ENCODE measurements at regions not wholly inside any gene's neighbourhood (a gene's known extent, or its start where the extent isn't known, plus 50 kb on each side); places are given as distances from the start of the nearest gene placed in this dataset.

GRCh38 chr20:48066246-48066645, 281.0 kb upstream of the SULF2 start:
- peaks cover 5% of the 10 kb centered on the region; the same call in 1 of the 2 replicates for H3K9me3 ChIP-seq (ENCODE audit: insufficient read depth, low read length)
- DNase-seq (ENCODE audit: low read depth, low spot score), result no peak
- peaks cover 3% of the 10 kb centered on the region for H3K4me1 ChIP-seq (ENCODE audit: insufficient read depth, insufficient read length)
- no peaks in the 10 kb centered on the region for H3K36me3 ChIP-seq (ENCODE audit: insufficient read depth, insufficient read length, low read length)
- TF ChIP-seq YY1 (IDR thresholded peaks at IDR 0.05; ENCODE audit: insufficient read depth, insufficient read length) (no peak), ZNF274 (IDR thresholded peaks at IDR 0.05; ENCODE audit: low read depth, low read length) (no peak), SUZ12 (IDR thresholded peaks at IDR 0.05; ENCODE audit: extremely low read depth, insufficient read depth, insufficient read length) (no peak)
- no peak overlapping the region for H3K9ac ChIP-seq (ENCODE audit: insufficient read length, low read depth)
- H3K27me3 ChIP-seq (ENCODE audit: insufficient read depth, insufficient read length), result no peaks in the 10 kb centered on the region
- no peak overlapping the region for H3K4me3 ChIP-seq (ENCODE audit: insufficient read length, low read depth)

DNA sequence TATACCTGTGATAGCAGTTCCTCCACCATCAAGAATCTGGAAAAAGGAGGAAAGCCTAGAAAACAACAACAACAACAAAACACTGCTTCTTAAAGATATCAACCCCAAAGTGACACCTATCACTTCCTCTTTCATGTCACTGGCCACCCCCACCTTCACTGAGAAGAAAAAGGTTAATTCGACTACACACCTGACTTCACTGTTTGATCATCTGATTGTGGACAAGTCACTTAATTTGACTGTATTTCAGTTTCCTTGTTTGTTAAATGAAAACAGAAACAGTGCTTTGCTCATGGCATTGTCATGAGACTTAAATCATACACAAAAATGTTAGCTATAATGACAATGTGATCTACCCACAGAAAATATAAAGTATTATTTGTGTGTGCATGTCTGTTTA, 280.6 kb upstream of the SULF2 start:
- Histone ChIP-seq H3K27me3 (ENCODE audit: insufficient read depth, insufficient read length) (no peaks in the 10 kb centered on the region), H3K9ac (ENCODE audit: insufficient read length, low read depth) (no peak overlapping the region), H3K4me3 (ENCODE audit: insufficient read length, low read depth) (no peak overlapping the region), H3K4me1 (ENCODE audit: insufficient read depth, insufficient read length) (peaks cover 3% of the 10 kb centered on the region), H3K36me3 (ENCODE audit: insufficient read depth, insufficient read length, low read length) (no peaks in the 10 kb centered on the region), H3K9me3 (ENCODE audit: insufficient read depth, low read length) (peaks cover 5% of the 10 kb centered on the region; the same call in 1 of the 2 replicates)
- TF ChIP-seq YY1 (IDR thresholded peaks at IDR 0.05; ENCODE audit: insufficient read depth, insufficient read length), result no peak
- TF ChIP-seq SUZ12 (IDR thresholded peaks at IDR 0.05; ENCODE audit: extremely low read depth, insufficient read depth, insufficient read length), result no peak
- TF ChIP-seq ZNF274 (IDR thresholded peaks at IDR 0.05; ENCODE audit: low read depth, low read length), result no peak
- no peak for DNase-seq (ENCODE audit: low read depth, low spot score)

DNA sequence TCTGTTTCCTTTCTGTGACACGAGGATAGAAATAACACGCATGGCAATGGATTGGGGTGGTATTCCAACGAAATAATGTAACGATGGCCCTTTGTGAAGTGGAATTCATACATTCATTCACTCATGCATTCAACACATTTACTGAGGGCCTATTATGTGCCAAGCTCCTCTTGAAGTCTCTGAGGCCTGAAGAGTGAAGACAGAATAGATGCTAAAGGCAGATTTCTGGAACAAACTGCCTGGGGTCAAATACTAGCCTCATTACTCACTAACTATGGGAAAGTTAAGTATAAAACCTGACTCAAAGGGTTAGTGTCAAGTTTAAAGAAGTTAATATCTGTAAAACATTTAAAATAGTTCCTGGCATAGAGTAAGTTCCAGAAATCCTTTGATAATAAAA, 279.6 kb upstream of the SULF2 start:
- peaks cover 5% of the 10 kb centered on the region; the same call in 1 of the 2 replicates for H3K9me3 ChIP-seq (ENCODE audit: insufficient read depth, low read length)
- no peak for DNase-seq (ENCODE audit: low read depth, low spot score)

GRCh38 chr20:48060841-48061720, 275.8 kb upstream of the SULF2 start:
- no peak for DNase-seq (ENCODE audit: low read depth, low spot score)

More for the DNA sequence above, 279.6 kb upstream of the SULF2 start:
- H3K9ac ChIP-seq (ENCODE audit: insufficient read length, low read depth), result no peak overlapping the region
- TF ChIP-seq SUZ12 (IDR thresholded peaks at IDR 0.05; ENCODE audit: extremely low read depth, insufficient read depth, insufficient read length), result no peak
- TF ChIP-seq ZNF274 (IDR thresholded peaks at IDR 0.05; ENCODE audit: low read depth, low read length), result no peak
- no peak for TF ChIP-seq YY1 (IDR thresholded peaks at IDR 0.05; ENCODE audit: insufficient read depth, insufficient read length)
- H3K4me3 ChIP-seq (ENCODE audit: insufficient read length, low read depth), result no peak overlapping the region
- no peaks in the 10 kb centered on the region for H3K27me3 ChIP-seq (ENCODE audit: insufficient read depth, insufficient read length)
- H3K4me1 ChIP-seq (ENCODE audit: insufficient read depth, insufficient read length), result peaks cover 3% of the 10 kb centered on the region
- no peaks in the 10 kb centered on the region for H3K36me3 ChIP-seq (ENCODE audit: insufficient read depth, insufficient read length, low read length)

GRCh38 chr20:48058611-48059559, 273.6 kb upstream of the SULF2 start:
- no peaks in the 10 kb centered on the region for H3K27me3 ChIP-seq (ENCODE audit: insufficient read depth, insufficient read length)
- H3K4me1 ChIP-seq (ENCODE audit: insufficient read depth, insufficient read length), result peaks cover 3% of the 10 kb centered on the region
- H3K9ac ChIP-seq (ENCODE audit: insufficient read length, low read depth), result no peak overlapping the region
- no peak overlapping the region for H3K4me3 ChIP-seq (ENCODE audit: insufficient read length, low read depth)
- no peak for DNase-seq (ENCODE audit: low read depth, low spot score)
- no peaks in the 10 kb centered on the region for H3K36me3 ChIP-seq (ENCODE audit: insufficient read depth, insufficient read length, low read length)
- peaks cover 32% of the 10 kb centered on the region for H3K9me3 ChIP-seq (ENCODE audit: insufficient read depth, low read length)
- TF ChIP-seq YY1 (IDR thresholded peaks at IDR 0.05; ENCODE audit: insufficient read depth, insufficient read length), result no peak
- no peak for TF ChIP-seq SUZ12 (IDR thresholded peaks at IDR 0.05; ENCODE audit: extremely low read depth, insufficient read depth, insufficient read length)
- no peak for TF ChIP-seq ZNF274 (IDR thresholded peaks at IDR 0.05; ENCODE audit: low read depth, low read length)

More at GRCh38 chr20:48060841-48061720, 275.8 kb upstream of the SULF2 start:
- no peaks in the 10 kb centered on the region for H3K27me3 ChIP-seq (ENCODE audit: insufficient read depth, insufficient read length)
- peaks cover 3% of the 10 kb centered on the region for H3K4me1 ChIP-seq (ENCODE audit: insufficient read depth, insufficient read length)
- no peak overlapping the region for H3K4me3 ChIP-seq (ENCODE audit: insufficient read length, low read depth)
- H3K36me3 ChIP-seq (ENCODE audit: insufficient read depth, insufficient read length, low read length), result no peaks in the 10 kb centered on the region
- no peak overlapping the region for H3K9ac ChIP-seq (ENCODE audit: insufficient read length, low read depth)
- TF ChIP-seq YY1 (IDR thresholded peaks at IDR 0.05; ENCODE audit: insufficient read depth, insufficient read length), result no peak
- TF ChIP-seq SUZ12 (IDR thresholded peaks at IDR 0.05; ENCODE audit: extremely low read depth, insufficient read depth, insufficient read length), result no peak
- TF ChIP-seq ZNF274 (IDR thresholded peaks at IDR 0.05; ENCODE audit: low read depth, low read length), result no peak
- peaks cover 32% of the 10 kb centered on the region for H3K9me3 ChIP-seq (ENCODE audit: insufficient read depth, low read length)

DNA sequence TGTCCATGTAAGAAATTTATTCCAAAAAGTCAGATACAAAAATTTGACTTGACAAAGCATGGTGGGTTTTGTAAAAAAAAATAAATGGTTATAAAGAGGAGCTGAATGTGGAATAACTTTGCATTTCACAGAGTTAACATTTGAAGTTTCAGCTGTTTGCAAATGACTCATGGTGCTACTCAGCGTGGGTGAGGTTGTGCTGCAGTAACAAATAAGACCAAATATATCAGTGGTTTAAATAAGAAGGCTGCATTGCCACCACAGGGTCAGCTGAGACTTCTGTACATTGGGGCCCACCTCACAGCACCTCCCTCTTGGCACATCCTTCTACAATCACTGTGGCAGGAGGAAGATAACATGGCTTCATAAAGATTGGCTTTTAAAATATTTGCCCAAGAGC, 272.5 kb upstream of the SULF2 start:
- H3K36me3 ChIP-seq (ENCODE audit: insufficient read depth, insufficient read length, low read length), result no peaks in the 10 kb centered on the region
- H3K4me1 ChIP-seq (ENCODE audit: insufficient read depth, insufficient read length), result no peaks in the 10 kb centered on the region
- DNase-seq (ENCODE audit: low read depth, low spot score), result no peak
- no peaks in the 10 kb centered on the region for H3K27me3 ChIP-seq (ENCODE audit: insufficient read depth, insufficient read length)
- H3K9me3 ChIP-seq (ENCODE audit: insufficient read depth, low read length), result peaks cover 32% of the 10 kb centered on the region
- H3K4me3 ChIP-seq (ENCODE audit: insufficient read length, low read depth), result no peak overlapping the region
- TF ChIP-seq YY1 (IDR thresholded peaks at IDR 0.05; ENCODE audit: insufficient read depth, insufficient read length), result no peak
- TF ChIP-seq ZNF274 (IDR thresholded peaks at IDR 0.05; ENCODE audit: low read depth, low read length), result no peak
- TF ChIP-seq SUZ12 (IDR thresholded peaks at IDR 0.05; ENCODE audit: extremely low read depth, insufficient read depth, insufficient read length), result no peak
- no peak overlapping the region for H3K9ac ChIP-seq (ENCODE audit: insufficient read length, low read depth)
